Liver (tissue), 7 donors: ENCODE measurements at regions not wholly inside any gene's neighbourhood (a gene's known extent, or its start where the extent isn't known, plus 50 kb on each side); places are given as distances from the start of the nearest gene placed in this dataset.
"Not testable (repeated sequence)": the region's sequence is repeated elsewhere in the genome, so short reads cannot be mapped to it uniquely, and the experiment has no call there.

ENCODE experiments used
- DNase-seq: peaks from one replicate; pipeline ENCODE4 v3.0.0-alpha.2; 2017; ENCODE audit warnings: low spot score
- H3K27ac ChIP-seq, 2 donors: one replicate each; pipeline ENCODE4 v1.7.0; 2013; ENCODE audit warnings: inconsistent platforms in 2 of 2, low read length in 2 of 2, control low read depth in 1 of 2, low read depth in 1 of 2, mild to moderate bottlenecking in 1 of 2
- H3K27me3 ChIP-seq, 4 donors: one replicate each; pipeline versions ENCODE4 v1.6.1 to v1.7.0; 2013; ENCODE audit warnings: low read length in 3 of 4, inconsistent platforms in 1 of 4, mild to moderate bottlenecking in 1 of 4, moderate library complexity in 1 of 4; ENCODE audit not compliant: control insufficient read depth in 4 of 4, insufficient read depth in 4 of 4
- H3K36me3 ChIP-seq, 4 donors: one replicate each; pipeline versions ENCODE4 v1.6.1 to v1.7.0; 2013; ENCODE audit warnings: low read length in 3 of 4, mild to moderate bottlenecking in 3 of 4, low read depth in 1 of 4, moderate library complexity in 1 of 4; ENCODE audit not compliant: control insufficient read depth in 4 of 4, insufficient read depth in 3 of 4
- H3K4me1 ChIP-seq, 4 donors: one replicate each; pipeline versions ENCODE4 v1.6.1 to v1.7.0; 2013; ENCODE audit warnings: low read length in 3 of 4, mild to moderate bottlenecking in 3 of 4, moderate library complexity in 1 of 4; ENCODE audit not compliant: control insufficient read depth in 4 of 4, insufficient read depth in 4 of 4
- H3K4me3 ChIP-seq, 3 donors: one replicate each; pipeline versions ENCODE4 v1.6.1 to v1.7.0; 2013; ENCODE audit warnings: low read length in 3 of 3, control low read depth in 1 of 3, low read depth in 1 of 3, mild to moderate bottlenecking in 1 of 3
- H3K9ac ChIP-seq, 2 donors: one replicate each; pipeline ENCODE4 v1.7.0; 2013; ENCODE audit warnings: low read length in 2 of 2, mild to moderate bottlenecking in 2 of 2, moderate library complexity in 2 of 2, control low read depth in 1 of 2, low read depth in 1 of 2
- H3K9me3 ChIP-seq, 4 donors: one replicate each; pipeline versions ENCODE4 v1.6.1 to v1.7.0; 2013; ENCODE audit warnings: low read length in 3 of 4; ENCODE audit not compliant: control insufficient read depth in 4 of 4
- ATF3 ChIP-seq: IDR thresholded peaks from 2 replicates; pipeline ENCODE4 v1.6.1; 2016; ENCODE audit warnings: antibody characterized with exemption
- EGR1 ChIP-seq, 2 donors: IDR thresholded peaks; 2 replicates each; pipeline ENCODE4 v1.6.1; 2016 to 2018; ENCODE audit warnings: antibody characterized with exemption in 2 of 2, low read depth in 2 of 2
- FOXA1 ChIP-seq: IDR thresholded peaks from 2 replicates; pipeline ENCODE4 v1.6.1; 2016; ENCODE audit warnings: antibody characterized with exemption
- FOXA2 ChIP-seq: IDR thresholded peaks from 2 replicates; pipeline ENCODE4 v1.6.1; 2016; ENCODE audit warnings: antibody characterized with exemption
- GABPA ChIP-seq, 2 donors: IDR thresholded peaks in 1 of 2; conservative IDR thresholded peaks in 1 of 2; 2 replicates each; pipeline ENCODE4 v1.6.1; 2016; ENCODE audit warnings: antibody characterized with exemption in 2 of 2, mild to moderate bottlenecking in 1 of 2, moderate library complexity in 1 of 2
- HNF4G ChIP-seq: IDR thresholded peaks from 2 replicates; pipeline ENCODE4 v1.6.1; 2016; ENCODE audit warnings: antibody characterized with exemption
- NR2F2 ChIP-seq: IDR thresholded peaks from 2 replicates; pipeline ENCODE4 v1.6.1; 2016; ENCODE audit warnings: antibody characterized with exemption
- RAD21 ChIP-seq, 2 donors: IDR thresholded peaks; 2 replicates each; pipeline ENCODE4 v1.6.1; 2016; ENCODE audit warnings: antibody characterized with exemption in 2 of 2, mild to moderate bottlenecking in 2 of 2
- REST ChIP-seq: IDR thresholded peaks from 2 replicates; pipeline ENCODE4 v1.6.1; 2016; ENCODE audit warnings: antibody characterized with exemption, mild to moderate bottlenecking
- RXRA ChIP-seq, 2 donors: IDR thresholded peaks; 2 replicates each; pipeline ENCODE4 v1.6.1; 2017 to 2018; ENCODE audit warnings: antibody characterized with exemption in 2 of 2, mild to moderate bottlenecking in 1 of 2
- SP1 ChIP-seq: IDR thresholded peaks from 2 replicates; pipeline ENCODE4 v1.6.1; 2018; ENCODE audit warnings: antibody characterized with exemption, mild to moderate bottlenecking
- TAF1 ChIP-seq: conservative IDR thresholded peaks from 2 replicates; pipeline ENCODE4 v1.6.1; 2016; ENCODE audit warnings: antibody characterized with exemption, mild to moderate bottlenecking
- WGBS: extraction: QIAGEN DNeasy Blood & Tissue Kit; methylation state at CpG from one replicate; pipeline ENCODE4 v1.1.7; 2013; 5-methylcytosine and 5-hydroxymethylcytosine counted together
- TF ChIP-seq, protein P1 (sequence below): IDR thresholded peaks from 2 replicates; pipeline ENCODE4 v1.6.1; 2016; ENCODE audit warnings: antibody characterized with exemption
- donor health status: healthy.
- donor health status: healthy.
- donor health status: healthy.
- donor health status: healthy.

- no peak overlapping the region for H3K4me3 ChIP-seq
- H3K27me3 ChIP-seq: peaks cover 0 to 3% (median 0%) of the 10 kb centered on the region in 4 donors
- TF ChIP-seq REST (no peak), GABPA (IDR thresholded peaks at IDR 0.05 in 1 of 2, conservative IDR thresholded peaks at IDR 0.05 in 1 of 2) (no peak)
- no peaks in the 10 kb centered on the region for H3K4me1 ChIP-seq
- H3K36me3 ChIP-seq: no peaks in the 10 kb centered on the region
- H3K27ac ChIP-seq: no peak overlapping the region
- peak; percentile 27 for DNase-seq
- WGBS: 79% methylated on average over 10 of the region's 10 CpGs
- no peaks in the 10 kb centered on the region for H3K9me3 ChIP-seq
- H3K9ac ChIP-seq: no peak overlapping the region
Measured at GRCh38 chr3:127412578-127413317, 124.9 kb upstream of the PRR20G start.

DNA sequence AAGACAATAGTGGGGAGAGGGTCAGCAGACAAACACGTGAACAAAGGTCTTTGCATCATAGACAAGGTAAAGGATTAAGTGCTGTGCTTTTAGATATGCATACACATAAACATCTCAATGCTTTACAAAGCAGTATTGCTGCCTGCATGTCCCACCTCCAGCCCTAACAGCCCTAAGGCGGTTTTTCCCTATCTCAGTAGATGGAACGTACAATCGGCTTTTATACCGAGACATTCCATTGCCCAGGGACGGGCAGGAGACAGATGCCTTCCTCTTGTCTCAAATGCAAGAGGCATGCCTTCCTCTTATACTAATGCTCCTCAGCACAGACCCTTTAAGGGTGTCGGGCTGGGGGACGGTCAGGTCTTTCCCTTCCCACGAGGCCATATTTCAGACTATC is 124.0 kb upstream of the PRR20G start:
- H3K9me3 ChIP-seq, H3K27ac ChIP-seq, H3K4me1 ChIP-seq, H3K4me3 ChIP-seq, DNase-seq, H3K27me3 ChIP-seq, H3K36me3 ChIP-seq, H3K9ac ChIP-seq: not testable (repeated sequence)
- 72% methylated on average over 8 of the region's 9 CpGs for WGBS

- peak; percentile 30 for DNase-seq
- no peaks in the 10 kb centered on the region for H3K4me1 ChIP-seq
- no peak overlapping the region for H3K4me3 ChIP-seq
- no peaks in the 10 kb centered on the region for H3K9me3 ChIP-seq
- H3K27me3 ChIP-seq: no peaks in the 10 kb centered on the region
- TF ChIP-seq RAD21 (IDR thresholded peaks at IDR 0.05) (no peak), GABPA (IDR thresholded peaks at IDR 0.05 in 1 of 2, conservative IDR thresholded peaks at IDR 0.05 in 1 of 2) (no peak), EGR1 (IDR thresholded peaks at IDR 0.05; ENCODE audit: low read depth in 2 of 2) (no peak), FOXA1 (no peak), TAF1 (no peak), RXRA (IDR thresholded peaks at IDR 0.05) (no peak), ATF3 (no peak), FOXA2 (no peak), SP1 (no peak), HNF4G (no peak), REST (no peak), NR2F2 (no peak)
- TF ChIP-seq, protein P1, sequence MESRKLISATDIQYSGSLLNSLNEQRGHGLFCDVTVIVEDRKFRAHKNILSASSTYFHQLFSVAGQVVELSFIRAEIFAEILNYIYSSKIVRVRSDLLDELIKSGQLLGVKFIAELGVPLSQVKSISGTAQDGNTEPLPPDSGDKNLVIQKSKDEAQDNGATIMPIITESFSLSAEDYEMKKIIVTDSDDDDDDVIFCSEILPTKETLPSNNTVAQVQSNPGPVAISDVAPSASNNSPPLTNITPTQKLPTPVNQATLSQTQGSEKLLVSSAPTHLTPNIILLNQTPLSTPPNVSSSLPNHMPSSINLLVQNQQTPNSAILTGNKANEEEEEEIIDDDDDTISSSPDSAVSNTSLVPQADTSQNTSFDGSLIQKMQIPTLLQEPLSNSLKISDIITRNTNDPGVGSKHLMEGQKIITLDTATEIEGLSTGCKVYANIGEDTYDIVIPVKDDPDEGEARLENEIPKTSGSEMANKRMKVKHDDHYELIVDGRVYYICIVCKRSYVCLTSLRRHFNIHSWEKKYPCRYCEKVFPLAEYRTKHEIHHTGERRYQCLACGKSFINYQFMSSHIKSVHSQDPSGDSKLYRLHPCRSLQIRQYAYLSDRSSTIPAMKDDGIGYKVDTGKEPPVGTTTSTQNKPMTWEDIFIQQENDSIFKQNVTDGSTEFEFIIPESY: no peak
- WGBS: 63% methylated on average over 4 of the region's 4 CpGs
- no peak overlapping the region for H3K9ac ChIP-seq
- no peaks in the 10 kb centered on the region for H3K36me3 ChIP-seq
- no peak overlapping the region for H3K27ac ChIP-seq
Measured at GRCh38 chr3:127411083-127411727, 123.4 kb upstream of the PRR20G start.
